ENCODE measurements at regions not wholly inside any gene's neighbourhood (a gene's known extent, or its start where the extent isn't known, plus 50 kb on each side); places are given as distances from the start of the nearest gene placed in this dataset.
"Not testable (repeated sequence)": the region's sequence is repeated elsewhere in the genome, so short reads cannot be mapped to it uniquely, and the experiment has no call there.

- no peaks in the 10 kb centered on the region for H3K4me1 ChIP-seq (replicated peaks)
- no peak for DNase-seq (ENCODE audit: low read depth in 1 of 2, low spot score in 2 of 2)
- H3K9me3 ChIP-seq (replicated peaks) = no peaks in the 10 kb centered on the region
- H3K4me3 ChIP-seq = no peak overlapping the region
- no peaks in the 10 kb centered on the region for H3K27me3 ChIP-seq (replicated peaks)
- no peaks in the 10 kb centered on the region for H3K36me3 ChIP-seq
- H3K27ac ChIP-seq = no peak overlapping the region
Measured at GRCh38 chr4:100891808-100892207, 374.0 kb upstream of the EMCN start.

DNA sequence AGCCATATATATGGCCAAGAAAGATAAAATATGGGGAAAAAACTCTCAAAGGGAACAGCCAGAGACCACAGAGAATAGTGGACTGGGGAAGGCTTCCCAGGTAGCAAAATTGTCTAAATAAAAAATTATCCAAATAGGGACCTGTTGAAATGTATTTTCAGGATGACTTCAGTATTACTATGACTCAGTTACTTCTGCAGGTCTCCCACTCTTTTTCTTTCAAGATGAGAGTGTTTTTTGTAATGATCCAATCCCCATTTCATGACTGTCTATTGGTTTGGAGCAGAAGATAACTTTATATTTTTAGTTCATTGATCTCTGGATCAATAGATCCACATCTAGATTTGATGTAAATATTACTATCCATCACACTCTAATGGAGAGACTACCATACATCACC, 372.1 kb upstream of the EMCN start:
- DNase-seq (ENCODE audit: low read depth in 1 of 2, low spot score in 2 of 2) = no peak

GRCh38 chr4:100889401-100889800, 371.6 kb upstream of the EMCN start:
- Histone ChIP-seq H3K4me3 (no peak overlapping the region), H3K27me3 (replicated peaks) (no peaks in the 10 kb centered on the region), H3K27ac (no peak overlapping the region), H3K4me1 (replicated peaks) (no peaks in the 10 kb centered on the region), H3K36me3 (no peaks in the 10 kb centered on the region), H3K9me3 (replicated peaks) (no peaks in the 10 kb centered on the region)
- DNase-seq (ENCODE audit: low read depth in 1 of 2, low spot score in 2 of 2) = no peak

More for the DNA sequence above, 372.1 kb upstream of the EMCN start:
- H3K9me3 ChIP-seq (replicated peaks) = no peaks in the 10 kb centered on the region
- no peaks in the 10 kb centered on the region for H3K27me3 ChIP-seq (replicated peaks)
- no peak overlapping the region for H3K27ac ChIP-seq
- no peaks in the 10 kb centered on the region for H3K36me3 ChIP-seq
- no peaks in the 10 kb centered on the region for H3K4me1 ChIP-seq (replicated peaks)
- H3K4me3 ChIP-seq = no peak overlapping the region

DNA sequence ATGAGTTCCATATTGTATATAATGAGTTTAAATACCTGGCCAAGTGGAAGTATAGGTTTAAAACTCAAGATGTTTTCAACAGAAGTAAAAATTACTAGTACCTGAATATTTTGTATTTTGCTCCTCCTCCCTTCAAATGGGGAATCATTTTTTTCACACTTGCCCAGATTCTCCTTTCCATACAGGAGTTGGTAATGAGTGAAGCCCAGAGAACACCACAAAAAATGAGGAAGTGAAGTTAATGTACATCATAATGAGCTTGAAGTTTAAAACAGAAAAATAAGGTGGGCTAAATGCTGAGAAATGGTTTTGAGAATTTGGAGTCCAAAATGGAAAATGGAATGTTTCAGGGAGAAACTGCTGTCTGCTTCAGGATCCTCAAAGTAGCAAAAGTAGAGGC, 364.8 kb upstream of the EMCN start:
- Histone ChIP-seq H3K9me3 (replicated peaks) (no peaks in the 10 kb centered on the region), H3K4me1 (replicated peaks) (no peaks in the 10 kb centered on the region), H3K27ac (no peak overlapping the region), H3K36me3 (no peaks in the 10 kb centered on the region), H3K27me3 (replicated peaks) (no peaks in the 10 kb centered on the region), H3K4me3 (no peak overlapping the region)
- no peak for DNase-seq (ENCODE audit: low read depth in 1 of 2, low spot score in 2 of 2)

GRCh38 chr4:100881283-100881682, 363.5 kb upstream of the EMCN start:
- no peak overlapping the region for H3K27ac ChIP-seq
- H3K9me3 ChIP-seq (replicated peaks) = no peaks in the 10 kb centered on the region
- H3K27me3 ChIP-seq (replicated peaks) = no peaks in the 10 kb centered on the region

GRCh38 chr4:100880011-100880410, 362.2 kb upstream of the EMCN start:
- DNase-seq (ENCODE audit: low read depth in 1 of 2, low spot score in 2 of 2) = no peak
- H3K4me3 ChIP-seq = no peak overlapping the region
- H3K9me3 ChIP-seq (replicated peaks) = no peaks in the 10 kb centered on the region; the same call in 1 of the 2 replicates
- H3K4me1 ChIP-seq (replicated peaks) = no peaks in the 10 kb centered on the region
- H3K36me3 ChIP-seq = no peaks in the 10 kb centered on the region
- H3K27ac ChIP-seq = no peak overlapping the region
- no peaks in the 10 kb centered on the region for H3K27me3 ChIP-seq (replicated peaks)

More at GRCh38 chr4:100881283-100881682, 363.5 kb upstream of the EMCN start:
- Histone ChIP-seq H3K4me3 (no peak overlapping the region), H3K4me1 (replicated peaks) (no peaks in the 10 kb centered on the region), H3K36me3 (no peaks in the 10 kb centered on the region)
- no peak for DNase-seq (ENCODE audit: low read depth in 1 of 2, low spot score in 2 of 2)

- no peak overlapping the region for H3K4me3 ChIP-seq
- H3K27ac ChIP-seq = no peak overlapping the region
- H3K36me3 ChIP-seq = no peaks in the 10 kb centered on the region
- no peaks in the 10 kb centered on the region for H3K4me1 ChIP-seq (replicated peaks)
- no peaks in the 10 kb centered on the region; the same call in 1 of the 2 replicates for H3K9me3 ChIP-seq (replicated peaks)
- no peak for DNase-seq (ENCODE audit: low read depth in 1 of 2, low spot score in 2 of 2)
- H3K27me3 ChIP-seq (replicated peaks) = no peaks in the 10 kb centered on the region
Measured at GRCh38 chr4:100879471-100879870, 361.6 kb upstream of the EMCN start.

GRCh38 chr4:100876546-100876945, 358.7 kb upstream of the EMCN start:
- Histone ChIP-seq H3K4me3 (no peak overlapping the region), H3K4me1 (replicated peaks) (no peaks in the 10 kb centered on the region), H3K27ac (no peak overlapping the region), H3K9me3 (replicated peaks) (no peaks in the 10 kb centered on the region; the same call in 1 of the 2 replicates), H3K27me3 (replicated peaks) (no peaks in the 10 kb centered on the region), H3K36me3 (no peaks in the 10 kb centered on the region)
- no peak for DNase-seq (ENCODE audit: low read depth in 1 of 2, low spot score in 2 of 2)

DNA sequence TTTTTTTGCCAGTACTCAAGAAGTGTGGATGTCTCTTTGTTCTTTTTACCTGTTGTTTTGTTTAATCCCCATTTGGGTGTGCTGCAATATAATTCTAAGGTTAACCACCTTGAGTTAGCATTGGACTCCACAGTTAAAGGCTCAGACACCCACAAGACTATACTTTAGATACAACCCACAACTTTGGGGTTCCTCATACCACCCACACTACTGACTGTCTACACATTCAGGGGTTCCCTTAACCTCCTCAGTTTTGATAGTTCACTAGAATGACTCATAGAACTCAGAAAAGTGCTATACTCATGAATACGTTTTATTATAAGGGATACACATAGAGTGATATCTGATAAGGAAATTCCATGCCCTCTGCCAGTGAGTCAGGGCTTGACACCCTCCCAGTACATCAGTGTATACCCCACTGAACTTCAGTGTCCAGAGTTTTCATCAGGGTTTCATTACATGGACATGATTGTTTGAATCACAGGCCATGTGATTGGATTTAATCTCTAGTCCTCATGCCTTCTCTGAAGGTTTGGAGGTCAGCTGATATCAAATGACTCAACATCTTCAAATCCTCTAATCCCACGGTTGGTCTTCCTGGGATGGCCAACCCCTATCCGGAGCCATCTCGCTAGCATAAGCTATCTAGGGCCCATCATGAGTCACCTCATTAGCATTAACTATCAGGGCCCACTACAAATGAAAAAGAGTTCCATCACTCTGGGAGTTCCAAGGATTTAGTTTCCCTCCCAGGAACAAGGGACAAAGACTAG, 357.7 kb upstream of the EMCN start:
- H3K4me1 ChIP-seq (replicated peaks) = no peaks in the 10 kb centered on the region
- H3K27ac ChIP-seq = no peak overlapping the region
- H3K36me3 ChIP-seq = no peaks in the 10 kb centered on the region
- H3K27me3 ChIP-seq (replicated peaks) = no peaks in the 10 kb centered on the region
- H3K9me3 ChIP-seq (replicated peaks) = no peaks in the 10 kb centered on the region; the same call in 1 of the 2 replicates
- H3K4me3 ChIP-seq = no peak overlapping the region
- no peak for DNase-seq (ENCODE audit: low read depth in 1 of 2, low spot score in 2 of 2)

DNA sequence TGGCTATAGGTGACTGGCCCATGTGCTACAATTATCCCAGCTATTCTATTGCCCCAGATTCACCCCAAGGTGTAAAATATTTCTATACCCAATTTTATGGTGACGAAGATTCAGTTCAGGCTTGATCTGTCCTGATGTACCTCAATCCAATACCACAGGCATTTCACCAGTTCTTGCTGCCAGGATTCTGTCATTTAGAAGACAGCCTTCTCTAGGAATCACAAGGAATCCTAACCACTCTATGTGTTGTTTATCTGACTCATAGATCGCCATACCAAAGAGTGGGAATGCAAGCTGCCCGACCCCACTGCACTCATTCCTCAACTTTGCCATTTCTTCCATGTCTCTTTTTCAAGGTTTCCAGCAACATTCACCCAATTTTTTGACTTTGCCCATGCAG, 355.0 kb upstream of the EMCN start:
- H3K27ac ChIP-seq = no peak overlapping the region
- no peak overlapping the region for H3K4me3 ChIP-seq
- H3K9me3 ChIP-seq (replicated peaks) = no peaks in the 10 kb centered on the region; the same call in 1 of the 2 replicates
- no peaks in the 10 kb centered on the region for H3K27me3 ChIP-seq (replicated peaks)
- no peak for DNase-seq (ENCODE audit: low read depth in 1 of 2, low spot score in 2 of 2)
- H3K36me3 ChIP-seq = no peaks in the 10 kb centered on the region
- H3K4me1 ChIP-seq (replicated peaks) = no peaks in the 10 kb centered on the region

DNA sequence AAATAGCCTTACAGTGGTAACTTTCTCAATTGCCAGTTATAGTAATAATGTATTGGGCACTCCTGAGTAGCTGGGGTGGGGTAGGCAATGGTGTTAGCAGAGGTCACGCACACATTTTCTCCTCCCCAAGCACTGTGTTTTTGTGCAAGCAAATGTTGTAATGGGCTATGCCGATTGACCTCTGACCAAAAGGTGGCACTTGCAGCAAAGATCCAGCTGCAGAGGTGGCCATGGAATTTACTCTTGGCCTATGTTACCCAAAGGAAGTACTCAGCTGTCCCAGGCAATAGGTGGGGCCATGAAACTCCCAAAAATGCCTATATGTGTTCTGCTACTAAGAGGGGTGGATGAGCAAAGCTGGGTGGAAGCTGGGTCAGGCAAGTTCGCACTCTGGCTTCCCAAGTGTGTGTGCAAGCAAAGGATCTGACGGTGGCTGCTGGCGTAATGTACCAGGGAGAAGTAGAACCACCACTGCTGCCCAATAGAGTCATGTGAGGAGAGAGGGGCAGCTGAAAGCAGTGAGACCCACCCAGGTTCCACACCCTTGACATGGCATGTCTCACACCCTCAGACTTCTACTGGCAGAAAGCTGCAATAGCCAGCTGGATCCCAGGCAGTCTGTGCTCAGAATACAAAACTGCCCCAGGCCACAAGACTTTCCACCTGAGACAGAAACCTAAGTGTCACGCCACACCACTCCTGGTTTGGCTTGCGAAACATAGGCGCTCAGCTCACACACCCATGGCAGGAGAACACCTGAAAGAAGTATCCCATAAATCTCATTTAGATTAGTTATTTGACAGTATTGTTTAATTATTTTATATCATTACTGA, 353.3 kb upstream of the EMCN start:
- Histone ChIP-seq H3K27me3 (replicated peaks) (no peaks in the 10 kb centered on the region), H3K36me3 (no peaks in the 10 kb centered on the region), H3K9me3 (replicated peaks) (no peaks in the 10 kb centered on the region; the same call in 1 of the 2 replicates), H3K4me3 (no peak overlapping the region), H3K27ac (no peak overlapping the region), H3K4me1 (replicated peaks) (no peaks in the 10 kb centered on the region)
- DNase-seq (ENCODE audit: low read depth in 1 of 2, low spot score in 2 of 2) = no peak

GRCh38 chr4:100869276-100869675, 351.5 kb upstream of the EMCN start:
- H3K27me3 ChIP-seq (replicated peaks) = no peaks in the 10 kb centered on the region
- H3K4me1 ChIP-seq (replicated peaks) = no peaks in the 10 kb centered on the region
- no peaks in the 10 kb centered on the region for H3K36me3 ChIP-seq
- H3K9me3 ChIP-seq (replicated peaks) = no peaks in the 10 kb centered on the region
- DNase-seq (ENCODE audit: low read depth in 1 of 2, low spot score in 2 of 2) = no peak
- H3K4me3 ChIP-seq = no peak overlapping the region
- no peak overlapping the region for H3K27ac ChIP-seq

DNA sequence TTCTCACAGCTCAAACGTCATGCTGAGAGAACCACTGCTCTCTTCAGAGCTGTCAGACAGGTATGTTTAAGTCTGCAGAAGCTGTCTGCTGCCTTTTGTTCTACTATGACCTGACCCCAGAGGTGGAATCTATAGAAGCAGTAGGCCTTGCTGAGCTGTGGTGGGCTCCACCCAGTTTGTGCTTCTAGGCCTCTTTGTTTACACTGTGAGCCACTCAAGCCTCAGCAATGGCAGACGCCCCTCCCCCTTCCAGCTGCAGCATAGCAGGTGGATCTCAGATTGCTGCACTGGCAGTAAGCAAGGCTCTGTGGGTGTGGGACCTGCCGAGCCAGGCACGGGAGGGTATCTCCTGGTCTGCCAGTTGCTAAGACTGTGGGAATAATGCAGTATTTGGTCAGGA, 350.5 kb upstream of the EMCN start:
- H3K9me3 ChIP-seq (replicated peaks); H3K4me1 ChIP-seq (replicated peaks); H3K4me3 ChIP-seq; H3K36me3 ChIP-seq; H3K27me3 ChIP-seq (replicated peaks); DNase-seq (ENCODE audit: low read depth in 1 of 2, low spot score in 2 of 2); H3K27ac ChIP-seq: not testable (repeated sequence)

GRCh38 chr4:100852326-100852725, 334.5 kb upstream of the EMCN start:
- H3K4me1 ChIP-seq (replicated peaks) = no peaks in the 10 kb centered on the region
- no peaks in the 10 kb centered on the region for H3K36me3 ChIP-seq
- no peaks in the 10 kb centered on the region for H3K27me3 ChIP-seq (replicated peaks)
- H3K4me3 ChIP-seq = no peak overlapping the region
- H3K9me3 ChIP-seq (replicated peaks) = no peaks in the 10 kb centered on the region
- no peak overlapping the region for H3K27ac ChIP-seq
- no peak for DNase-seq (ENCODE audit: low read depth in 1 of 2, low spot score in 2 of 2)

Measured in SJSA1 (cell line).